Stimulated activated naive CD8-positive, alpha-beta T cell treated with anti-CD3 and anti-CD28 coated beads, Interleukin-15, amount 100 ng/mL, for 72 hours (primary cell): ENCODE measurements at regions not wholly inside any gene's neighbourhood (a gene's known extent, or its start where the extent isn't known, plus 50 kb on each side); places are given as distances from the start of the nearest gene placed in this dataset.

Experiments used
- ATAC-seq: fragments of 150-1000 bp; cut with Tn5 transposase; 2 replicates; pipeline ENCODE4 v1.10.0; 2021; ENCODE audit warnings: mild to moderate bottlenecking, moderate library complexity
- DNase-seq, 2 donors: peaks; one replicate each; pipeline ENCODE4 v3.0.0; 2021 to 2022
- H3K27ac Mint-ChIP-seq, 2 donors: one replicate each; pipeline ENCODE4 v1.8.0; 2022; ENCODE audit warnings: mild to moderate bottlenecking in 2 of 2, mixed read lengths in 2 of 2, moderate library complexity in 2 of 2
- H3K27me3 Mint-ChIP-seq: one replicate; pipeline ENCODE4 v1.8.0; 2022; ENCODE audit warnings: mixed read lengths
- H3K4me1 Mint-ChIP-seq: one replicate; pipeline ENCODE4 v1.8.0; 2022; ENCODE audit warnings: mild to moderate bottlenecking, mixed read lengths
- H3K4me3 Mint-ChIP-seq, 2 donors: one replicate each; pipeline ENCODE4 v1.8.0; 2022; ENCODE audit warnings: mild to moderate bottlenecking in 2 of 2, mixed read lengths in 2 of 2, moderate library complexity in 1 of 2
- H3K9me3 Mint-ChIP-seq, 2 donors: one replicate each; pipeline ENCODE4 v1.8.0; 2022; ENCODE audit warnings: mixed read lengths in 2 of 2

GRCh38 chr20:19849341-19850197, 91.5 kb downstream of the RIN2 start:
- ATAC-seq = no peak
- peaks cover 4% of the 10 kb centered on the region in 2 donors for H3K9me3 Mint-ChIP-seq
- H3K27me3 Mint-ChIP-seq = peaks cover 36% of the 10 kb centered on the region
- H3K4me3 Mint-ChIP-seq = no peak overlapping the region
- no peak overlapping the region for H3K27ac Mint-ChIP-seq
- H3K4me1 Mint-ChIP-seq = peaks cover 4% of the 10 kb centered on the region
- no peak for DNase-seq

DNA sequence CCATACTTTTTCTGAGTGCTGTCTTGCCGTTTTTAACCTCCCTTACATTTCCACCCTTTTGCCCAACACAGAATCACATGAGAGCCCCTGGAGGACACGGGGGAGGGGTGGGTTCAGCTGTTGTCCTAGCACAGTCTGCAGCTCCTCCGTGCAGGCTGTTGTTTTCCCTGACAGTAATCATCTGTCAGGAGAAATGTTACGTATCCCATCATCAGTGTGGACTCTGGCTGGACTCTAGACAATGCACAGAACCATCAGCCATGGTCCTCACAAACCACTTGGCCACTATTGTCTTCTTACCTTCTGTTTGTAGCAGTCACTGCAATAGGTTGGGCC, 92.1 kb downstream of the RIN2 start:
- DNase-seq (no peak), ATAC-seq (no peak)
- no peaks in the 10 kb centered on the region for H3K9me3 Mint-ChIP-seq
- H3K27me3 Mint-ChIP-seq = peaks cover 32% of the 10 kb centered on the region
- no peak overlapping the region for H3K4me3 Mint-ChIP-seq
- H3K27ac Mint-ChIP-seq = no peak overlapping the region
- peaks cover 4% of the 10 kb centered on the region for H3K4me1 Mint-ChIP-seq

GRCh38 chr20:19851861-19852260, 93.8 kb downstream of the RIN2 start:
- no peak for ATAC-seq
- Mint-ChIP-seq H3K27ac (no peak overlapping the region), H3K4me1 (peaks cover 4% of the 10 kb centered on the region), H3K4me3 (no peak overlapping the region), H3K27me3 (peaks cover 21% of the 10 kb centered on the region), H3K9me3 (no peaks in the 10 kb centered on the region)
- no peak for DNase-seq

DNA sequence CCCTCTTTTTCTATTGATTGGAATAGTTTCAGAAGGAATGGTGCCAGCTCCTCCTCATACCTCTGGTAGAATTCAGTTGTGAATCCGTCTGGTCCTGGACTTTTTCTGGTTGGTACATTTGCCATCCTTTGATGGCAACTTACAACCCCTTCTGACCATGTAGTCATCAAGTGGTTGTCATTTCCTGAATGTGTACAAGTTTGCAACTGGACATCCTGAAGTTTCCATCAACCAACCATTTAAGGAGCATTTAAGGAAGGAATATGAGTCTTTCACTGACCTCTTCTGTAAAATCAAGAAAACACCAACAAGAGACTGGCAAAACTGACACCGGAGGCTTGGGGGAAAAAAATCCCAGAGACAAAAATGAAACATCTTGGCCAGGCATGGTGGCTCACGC, 97.4 kb downstream of the RIN2 start:
- ATAC-seq (no peak), DNase-seq (no peak)
- Mint-ChIP-seq H3K27me3 (peaks cover 9% of the 10 kb centered on the region), H3K4me1 (peaks cover 4% of the 10 kb centered on the region), H3K9me3 (peaks cover 5 to 7% of the 10 kb centered on the region in 2 donors), H3K4me3 (no peak overlapping the region), H3K27ac (no peak overlapping the region)

DNA sequence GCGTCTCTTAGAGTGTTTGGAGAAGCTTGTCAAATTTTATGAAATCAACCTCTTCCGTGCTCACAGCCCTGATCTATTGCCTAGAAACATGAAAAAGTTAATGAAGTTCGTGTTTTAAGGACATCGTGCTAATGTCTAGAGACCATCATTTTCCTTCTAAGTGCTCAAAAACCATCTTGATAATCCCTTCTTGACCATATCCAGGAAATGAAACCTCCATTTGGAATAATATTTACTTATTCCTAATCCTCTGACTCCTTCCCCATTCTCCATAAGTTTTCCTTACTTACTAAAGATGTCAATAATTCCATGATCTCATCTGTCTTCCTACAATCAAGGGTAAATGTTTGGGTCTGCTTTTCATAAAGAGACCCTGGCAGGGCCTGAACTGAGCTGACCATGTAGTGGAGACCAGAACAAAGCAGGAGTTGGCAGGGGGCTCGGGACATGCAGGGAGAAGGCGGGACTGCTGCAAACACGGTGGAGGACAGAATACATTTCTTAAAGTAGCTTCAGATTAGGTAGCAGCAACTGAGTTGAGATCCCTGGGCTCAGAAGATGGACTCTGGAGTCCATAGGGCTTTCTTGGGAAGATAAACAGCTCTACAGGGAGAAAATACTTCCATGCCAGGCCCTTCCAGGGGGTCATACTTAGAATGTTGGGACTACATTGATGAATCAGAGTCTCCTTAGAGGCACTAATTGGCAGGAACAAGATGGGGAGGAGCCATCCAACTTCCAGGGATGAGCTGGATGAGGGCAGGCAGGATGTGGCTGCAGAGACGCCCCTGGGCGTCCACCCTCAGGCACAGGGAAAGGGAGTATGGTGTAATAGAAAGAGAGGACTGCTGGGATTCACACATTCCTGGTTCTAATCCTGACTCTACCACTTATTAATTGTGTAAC, 100.7 kb downstream of the RIN2 start:
- no peak for ATAC-seq
- Mint-ChIP-seq H3K9me3 (peaks cover 5 to 7% of the 10 kb centered on the region in 2 donors), H3K27me3 (no peaks in the 10 kb centered on the region), H3K4me1 (no peaks in the 10 kb centered on the region), H3K4me3 (no peak overlapping the region), H3K27ac (no peak overlapping the region)
- no peak for DNase-seq

DNA sequence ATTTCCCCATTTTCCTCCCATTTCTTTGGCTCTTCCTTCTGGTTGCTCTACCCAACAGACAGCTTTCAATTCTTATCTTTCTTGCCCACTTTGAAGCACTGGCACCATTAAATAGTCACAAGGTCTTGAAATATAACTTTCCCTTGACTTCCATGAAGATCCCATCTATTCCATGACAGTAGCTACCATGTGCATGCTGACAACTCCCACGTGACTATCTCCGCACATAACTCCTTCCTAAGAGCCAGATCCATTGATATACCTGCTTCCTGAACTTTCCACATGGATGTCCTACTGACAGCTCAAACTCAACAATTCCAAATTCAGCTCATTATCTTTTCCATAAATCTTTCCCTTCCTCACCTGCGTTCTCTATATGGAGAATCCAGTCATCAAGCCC, 101.4 kb downstream of the RIN2 start:
- no peak for DNase-seq
- H3K4me3 Mint-ChIP-seq = no peak overlapping the region
- H3K9me3 Mint-ChIP-seq = peaks cover 5 to 7% of the 10 kb centered on the region in 2 donors
- no peak for ATAC-seq
- H3K4me1 Mint-ChIP-seq = no peaks in the 10 kb centered on the region
- H3K27me3 Mint-ChIP-seq = no peaks in the 10 kb centered on the region
- no peak overlapping the region for H3K27ac Mint-ChIP-seq

- H3K4me1 Mint-ChIP-seq = no peaks in the 10 kb centered on the region
- DNase-seq = no peak
- no peak overlapping the region for H3K4me3 Mint-ChIP-seq
- no peak for ATAC-seq
- no peak overlapping the region for H3K27ac Mint-ChIP-seq
- H3K9me3 Mint-ChIP-seq = peaks cover 5 to 7% of the 10 kb centered on the region in 2 donors
- H3K27me3 Mint-ChIP-seq = no peaks in the 10 kb centered on the region
Measured at GRCh38 chr20:19860737-19861136, 102.7 kb downstream of the RIN2 start.

DNA sequence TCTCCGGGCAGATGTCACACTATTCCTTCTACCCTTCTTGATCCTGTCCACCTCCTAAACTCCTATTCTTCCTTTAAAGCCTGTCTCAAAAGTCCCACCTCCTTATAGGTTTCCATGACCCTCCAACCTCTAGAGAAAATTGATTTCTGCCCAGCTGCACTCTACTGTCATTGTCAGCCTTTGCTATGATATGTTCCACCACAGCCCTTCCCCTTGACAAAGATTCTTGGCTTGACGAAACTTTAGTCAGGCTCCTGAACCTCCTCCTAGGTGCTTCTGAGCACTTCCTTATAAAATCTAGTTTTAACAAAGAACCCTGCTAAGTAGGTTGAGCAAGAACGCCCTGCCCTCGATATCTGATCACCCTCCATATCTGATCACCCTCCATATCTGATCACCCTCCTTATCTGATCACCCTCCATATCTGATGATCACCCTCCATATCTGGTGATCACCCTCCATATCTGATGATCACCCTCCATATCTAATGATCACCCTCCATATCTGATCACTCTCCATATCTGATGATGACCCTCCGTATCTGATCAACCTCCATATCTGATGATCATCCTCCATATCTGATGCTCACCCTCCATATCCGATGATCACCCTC, 103.2 kb downstream of the RIN2 start:
- H3K4me3 Mint-ChIP-seq = no peak overlapping the region
- DNase-seq (no peak), ATAC-seq (no peak)
- H3K27me3 Mint-ChIP-seq = no peaks in the 10 kb centered on the region
- no peaks in the 10 kb centered on the region for H3K4me1 Mint-ChIP-seq
- no peak overlapping the region for H3K27ac Mint-ChIP-seq
- H3K9me3 Mint-ChIP-seq = peaks cover 5 to 7% of the 10 kb centered on the region in 2 donors

- Mint-ChIP-seq H3K4me1 (no peaks in the 10 kb centered on the region), H3K4me3 (no peak overlapping the region), H3K9me3 (peaks cover 5 to 7% of the 10 kb centered on the region in 2 donors), H3K27ac (peak overlapping the region in 1 of 2 donors; percentile 75), H3K27me3 (peaks cover 16% of the 10 kb centered on the region)
- ATAC-seq (no peak), DNase-seq (no peak)
Measured at GRCh38 chr20:19864130-19864529, 106.1 kb downstream of the RIN2 start.

- Mint-ChIP-seq H3K27ac (no peak overlapping the region), H3K4me1 (no peaks in the 10 kb centered on the region), H3K27me3 (peaks cover 22% of the 10 kb centered on the region), H3K4me3 (no peak overlapping the region), H3K9me3 (no peaks in the 10 kb centered on the region)
- DNase-seq (no peak), ATAC-seq (no peak)
Measured at GRCh38 chr20:19866070-19866469, 108.0 kb downstream of the RIN2 start.

- Mint-ChIP-seq H3K4me3 (no peak overlapping the region), H3K27ac (no peak overlapping the region), H3K27me3 (peaks cover 29% of the 10 kb centered on the region), H3K4me1 (no peaks in the 10 kb centered on the region), H3K9me3 (no peaks in the 10 kb centered on the region)
- DNase-seq (no peak), ATAC-seq (no peak)
Measured at GRCh38 chr20:19867074-19867473, 109.0 kb downstream of the RIN2 start.

GRCh38 chr20:19867940-19868371, 109.9 kb downstream of the RIN2 start:
- H3K9me3 Mint-ChIP-seq = no peaks in the 10 kb centered on the region
- ATAC-seq (no peak), DNase-seq (no peak)
- peaks cover 29% of the 10 kb centered on the region for H3K27me3 Mint-ChIP-seq
- no peak overlapping the region for H3K4me3 Mint-ChIP-seq
- no peaks in the 10 kb centered on the region for H3K4me1 Mint-ChIP-seq
- H3K27ac Mint-ChIP-seq = no peak overlapping the region

DNA sequence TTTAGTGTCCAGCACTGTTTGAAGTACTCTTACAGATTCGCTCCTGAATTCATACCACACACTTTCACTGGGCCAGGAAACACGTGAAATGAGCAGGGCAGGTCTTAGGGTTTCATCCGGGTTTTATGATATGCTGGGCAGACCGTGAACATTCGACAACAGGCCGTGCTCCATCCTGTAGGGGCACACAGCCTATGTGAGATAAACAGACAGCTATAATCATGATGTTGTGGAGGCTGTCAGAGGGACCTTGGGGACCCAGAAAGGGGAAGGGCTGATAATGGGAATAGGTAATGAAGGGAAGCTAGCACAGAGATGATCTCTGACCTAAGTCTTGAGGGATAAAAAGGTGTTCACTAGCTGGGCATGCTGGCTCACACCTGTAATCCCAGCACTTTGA, 110.4 kb downstream of the RIN2 start:
- ATAC-seq = no peak
- Mint-ChIP-seq H3K9me3 (no peaks in the 10 kb centered on the region), H3K27ac (no peak overlapping the region), H3K4me3 (no peak overlapping the region), H3K4me1 (no peaks in the 10 kb centered on the region), H3K27me3 (peaks cover 29% of the 10 kb centered on the region)
- no peak for DNase-seq

GRCh38 chr20:19872001-19872400, 113.9 kb downstream of the RIN2 start:
- Mint-ChIP-seq H3K4me3 (no peak overlapping the region), H3K4me1 (no peaks in the 10 kb centered on the region), H3K27ac (no peak overlapping the region), H3K27me3 (peaks cover 29% of the 10 kb centered on the region), H3K9me3 (no peaks in the 10 kb centered on the region)
- ATAC-seq (no peak), DNase-seq (no peak)

GRCh38 chr20:19874040-19874727, 116.1 kb downstream of the RIN2 start:
- Mint-ChIP-seq H3K9me3 (no peaks in the 10 kb centered on the region), H3K27ac (no peak overlapping the region), H3K4me3 (no peak overlapping the region), H3K27me3 (peaks cover 13% of the 10 kb centered on the region), H3K4me1 (no peaks in the 10 kb centered on the region)
- no peak for ATAC-seq
- DNase-seq = no peak
